Activated B cell treated with CpG ODN at 0.5 μM for 24 hours (primary cell): ENCODE measurements at regions not wholly inside any gene's neighbourhood (a gene's known extent, or its start where the extent isn't known, plus 50 kb on each side); places are given as distances from the start of the nearest gene placed in this dataset.
"Not testable (repeated sequence)": the region's sequence is repeated elsewhere in the genome, so short reads cannot be mapped to it uniquely, and the experiment has no call there.

Experiments used
- ATAC-seq: fragments of 200-7000 bp; cut with Tn5 transposase; one replicate; pipeline ENCODE4 v1.10.0; 2021; ENCODE audit warnings: low read depth, mild to moderate bottlenecking, moderate library complexity
- CTCF ChIA-PET: fragments of 350-600 bp; sonication (Branson Sonifier 250); formaldehyde crosslinking; loops from one replicate; lab custom pipeline; 2021; ENCODE audit warnings: antibody characterized with exemption; lab: Charles Lee
- POLR2A ChIA-PET: fragments of 350-600 bp; sonication (Branson Sonifier 250); formaldehyde crosslinking; loops from one replicate; lab custom pipeline; 2021; ENCODE audit warnings: antibody characterized with exemption; lab: Charles Lee
- DNase-seq: peaks from one replicate; pipeline ENCODE4 v3.0.0; 2022
- H3K27ac Mint-ChIP-seq: one replicate; pipeline ENCODE4 v1.8.0; 2020; ENCODE audit warnings: mixed read lengths
- H3K27me3 Mint-ChIP-seq: one replicate; pipeline ENCODE4 v1.8.0; 2021; ENCODE audit warnings: mixed read lengths
- H3K36me3 Mint-ChIP-seq: one replicate; pipeline ENCODE4 v1.8.0; 2021; ENCODE audit warnings: low read depth, mixed read lengths
- H3K4me1 Mint-ChIP-seq: one replicate; pipeline ENCODE4 v1.8.0; 2021; ENCODE audit warnings: mixed read lengths
- H3K4me3 Mint-ChIP-seq: one replicate; pipeline ENCODE4 v1.8.0; 2020; ENCODE audit warnings: mild to moderate bottlenecking, mixed read lengths
- H3K9me3 Mint-ChIP-seq: one replicate; pipeline ENCODE4 v1.8.0; 2020; ENCODE audit warnings: mixed read lengths
- intact Hi-C: fragments of 100-400 bp; cut with micrococcal nuclease; formaldehyde crosslinking; loops from one replicate; pipeline ENCODE4 v1.15.1; 2024
- TF ChIP-seq, protein P1 (sequence below): fragments of 200-600 bp; IDR thresholded peaks from one replicate; pipeline ENCODE4 v1.8.0; 2022; ENCODE audit warnings: antibody characterized with exemption, mild to moderate bottlenecking

DNA sequence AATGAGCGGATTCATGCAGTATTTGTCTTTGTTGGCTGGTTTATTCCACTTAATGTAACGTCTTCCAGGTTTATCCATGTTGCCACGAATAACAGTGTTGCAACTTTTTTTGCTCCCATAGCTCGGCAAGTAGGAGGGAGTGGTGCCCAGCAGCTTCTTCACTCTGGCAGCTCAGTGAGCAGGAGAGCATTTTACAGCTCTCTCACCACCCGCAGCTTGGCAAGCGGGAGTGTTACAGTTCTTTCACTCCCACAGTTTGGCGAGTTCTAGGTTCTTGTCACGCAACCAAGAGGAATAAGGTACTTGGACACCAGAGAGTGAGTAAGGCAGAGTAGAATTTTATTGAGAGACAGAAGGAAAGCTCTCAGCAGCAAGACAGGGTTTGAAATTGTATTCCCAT is 935.2 kb downstream of the TBL1XR1 start:
- POLR2A ChIA-PET = no interaction called here
- DNase-seq = no peak
- ATAC-seq = no peak
- intact Hi-C loops = no loop called here
- Mint-ChIP-seq H3K27ac (no peak overlapping the region), H3K36me3 (no peaks in the 10 kb centered on the region), H3K4me1 (no peaks in the 10 kb centered on the region), H3K4me3 (no peak overlapping the region), H3K9me3 (peaks cover 17% of the 10 kb centered on the region), H3K27me3 (no peaks in the 10 kb centered on the region)
- CTCF ChIA-PET = no interaction called here
- TF ChIP-seq, protein P1, sequence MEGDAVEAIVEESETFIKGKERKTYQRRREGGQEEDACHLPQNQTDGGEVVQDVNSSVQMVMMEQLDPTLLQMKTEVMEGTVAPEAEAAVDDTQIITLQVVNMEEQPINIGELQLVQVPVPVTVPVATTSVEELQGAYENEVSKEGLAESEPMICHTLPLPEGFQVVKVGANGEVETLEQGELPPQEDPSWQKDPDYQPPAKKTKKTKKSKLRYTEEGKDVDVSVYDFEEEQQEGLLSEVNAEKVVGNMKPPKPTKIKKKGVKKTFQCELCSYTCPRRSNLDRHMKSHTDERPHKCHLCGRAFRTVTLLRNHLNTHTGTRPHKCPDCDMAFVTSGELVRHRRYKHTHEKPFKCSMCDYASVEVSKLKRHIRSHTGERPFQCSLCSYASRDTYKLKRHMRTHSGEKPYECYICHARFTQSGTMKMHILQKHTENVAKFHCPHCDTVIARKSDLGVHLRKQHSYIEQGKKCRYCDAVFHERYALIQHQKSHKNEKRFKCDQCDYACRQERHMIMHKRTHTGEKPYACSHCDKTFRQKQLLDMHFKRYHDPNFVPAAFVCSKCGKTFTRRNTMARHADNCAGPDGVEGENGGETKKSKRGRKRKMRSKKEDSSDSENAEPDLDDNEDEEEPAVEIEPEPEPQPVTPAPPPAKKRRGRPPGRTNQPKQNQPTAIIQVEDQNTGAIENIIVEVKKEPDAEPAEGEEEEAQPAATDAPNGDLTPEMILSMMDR = no peak

DNA sequence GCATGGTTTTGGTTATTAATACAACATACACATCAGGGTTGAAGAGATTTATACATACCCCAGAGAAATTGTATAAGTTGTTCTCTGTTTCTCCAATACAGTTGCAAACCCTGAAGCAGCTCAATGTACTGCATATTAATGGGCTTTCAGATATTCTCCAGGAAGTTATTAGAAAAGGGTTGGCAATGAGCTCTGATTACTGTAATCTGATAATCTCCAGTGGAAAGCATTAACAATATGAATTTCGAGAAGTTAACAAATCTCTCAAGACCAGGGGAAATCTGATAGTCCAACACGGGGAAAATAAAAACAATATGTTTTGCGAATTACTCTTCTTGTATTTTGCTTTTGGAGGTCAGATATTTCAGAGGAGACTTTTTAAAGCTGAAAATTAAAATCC is 950.1 kb downstream of the TBL1XR1 start:
- Mint-ChIP-seq H3K27ac (no peak overlapping the region), H3K36me3 (no peaks in the 10 kb centered on the region), H3K27me3 (no peaks in the 10 kb centered on the region), H3K4me1 (no peaks in the 10 kb centered on the region), H3K4me3 (no peak overlapping the region), H3K9me3 (peaks cover 2% of the 10 kb centered on the region)
- ATAC-seq (no peak), DNase-seq (no peak)
- ChIA-PET POLR2A (no interaction called here), CTCF (no interaction called here)
- TF ChIP-seq, protein P1 = no peak
- intact Hi-C loops = no loop called here

DNA sequence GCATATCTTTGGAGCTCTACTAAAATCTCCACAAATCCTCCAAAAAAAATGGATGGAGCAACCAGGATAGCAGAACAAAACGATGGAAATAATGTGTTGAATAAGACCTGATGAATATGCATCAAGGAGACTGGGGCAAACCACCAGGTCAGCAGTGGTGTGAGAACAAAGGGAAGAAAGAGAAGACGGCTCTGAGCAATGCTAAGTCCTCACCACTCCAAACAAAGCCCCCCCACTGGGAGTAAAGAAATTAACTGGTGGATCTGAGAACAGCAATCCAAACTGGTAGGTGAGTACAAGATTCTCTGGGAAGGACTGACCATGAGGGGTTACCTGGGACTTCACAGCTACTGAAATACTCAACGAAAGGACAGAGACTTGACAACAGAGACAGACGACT is 977.3 kb downstream of the TBL1XR1 start:
- H3K4me1 Mint-ChIP-seq = no peaks in the 10 kb centered on the region
- no peak overlapping the region for H3K27ac Mint-ChIP-seq
- ATAC-seq = no peak
- no peaks in the 10 kb centered on the region for H3K36me3 Mint-ChIP-seq
- no peak for DNase-seq
- TF ChIP-seq, protein P1 = no peak
- ChIA-PET CTCF (no interaction called here), POLR2A (no interaction called here)
- intact Hi-C loops = no loop called here
- H3K9me3 Mint-ChIP-seq = peaks cover 5% of the 10 kb centered on the region
- no peak overlapping the region for H3K4me3 Mint-ChIP-seq
- H3K27me3 Mint-ChIP-seq = no peaks in the 10 kb centered on the region

DNA sequence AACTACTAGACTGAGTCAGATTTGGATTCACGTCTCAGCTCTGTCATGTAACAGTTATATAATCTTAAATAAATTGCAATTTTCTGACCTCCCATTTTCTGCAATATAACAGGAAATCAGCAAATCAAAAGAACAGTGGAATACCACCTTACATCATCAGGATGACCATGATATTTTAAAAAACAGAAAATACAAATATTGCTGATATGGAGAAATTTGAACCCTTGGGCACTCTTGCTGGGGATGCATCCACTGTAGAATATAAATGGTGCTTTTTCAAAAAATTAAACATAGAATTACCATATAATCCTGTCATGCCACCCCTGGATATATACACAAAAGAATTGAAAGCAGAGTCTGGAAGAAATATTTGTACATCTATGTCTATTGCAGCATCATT is 982.5 kb downstream of the TBL1XR1 start:
- DNase-seq (no peak), ATAC-seq (no peak)
- ChIA-PET POLR2A (no interaction called here), CTCF (no interaction called here)
- TF ChIP-seq, protein P1 = no peak
- intact Hi-C loops = no loop called here
- Mint-ChIP-seq H3K4me1 (no peaks in the 10 kb centered on the region), H3K9me3 (peaks cover 5% of the 10 kb centered on the region), H3K36me3 (no peaks in the 10 kb centered on the region), H3K4me3 (no peak overlapping the region), H3K27ac (no peak overlapping the region), H3K27me3 (no peaks in the 10 kb centered on the region)

DNA sequence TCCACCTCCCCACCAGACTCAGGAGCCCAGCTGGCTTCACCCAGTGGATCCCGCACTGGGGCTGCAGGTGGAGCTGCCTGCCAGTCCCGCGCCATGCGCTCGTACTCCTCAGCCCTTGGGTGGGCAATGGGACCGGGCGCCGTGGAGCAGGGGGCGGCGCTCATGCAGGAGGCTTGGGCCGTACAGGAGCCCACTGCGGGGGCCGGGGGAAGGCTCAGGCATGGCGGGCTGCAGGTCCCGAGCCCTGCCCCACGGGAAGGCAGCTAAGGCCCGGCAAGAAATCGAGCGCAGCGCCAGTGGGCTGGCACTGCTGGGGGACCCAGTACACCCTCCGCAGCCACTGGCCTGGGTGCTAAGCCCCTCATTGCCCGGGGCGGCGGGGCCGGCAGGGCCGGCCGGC is 984.0 kb downstream of the TBL1XR1 start:
- H3K4me1 Mint-ChIP-seq, intact Hi-C loops, ATAC-seq, CTCF ChIA-PET, H3K9me3 Mint-ChIP-seq, H3K27me3 Mint-ChIP-seq, H3K36me3 Mint-ChIP-seq, H3K27ac Mint-ChIP-seq, DNase-seq, POLR2A ChIA-PET, H3K4me3 Mint-ChIP-seq: not testable (repeated sequence)

DNA sequence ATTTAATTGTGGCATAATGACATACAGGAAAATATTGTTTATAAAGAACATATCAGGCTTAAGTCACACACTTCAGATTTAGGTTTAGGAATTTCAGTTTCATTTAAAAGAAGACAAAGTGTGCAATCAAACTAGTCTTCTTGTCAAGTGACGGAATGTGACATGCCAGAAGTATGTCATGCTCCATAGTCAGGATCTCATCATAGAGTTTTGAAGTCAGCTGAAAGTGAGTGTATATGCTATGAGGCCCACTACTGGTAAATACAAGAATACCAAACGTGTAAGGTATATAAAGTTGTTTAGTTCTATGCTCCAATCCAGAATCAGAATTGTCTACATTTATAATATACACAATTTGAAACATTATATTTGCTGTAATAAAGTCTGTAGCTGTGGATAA is 988.4 kb downstream of the TBL1XR1 start:
- Mint-ChIP-seq H3K36me3 (no peaks in the 10 kb centered on the region), H3K27me3 (no peaks in the 10 kb centered on the region), H3K4me1 (no peaks in the 10 kb centered on the region), H3K27ac (no peak overlapping the region), H3K4me3 (no peak overlapping the region), H3K9me3 (peaks cover 2% of the 10 kb centered on the region)
- intact Hi-C loops = no loop called here
- ChIA-PET CTCF (no interaction called here), POLR2A (no interaction called here)
- no peak for DNase-seq
- TF ChIP-seq, protein P1 = no peak
- ATAC-seq = no peak
